ENCODE measurements at regions not wholly inside any gene's neighbourhood (a gene's known extent, or its start where the extent isn't known, plus 50 kb on each side); places are given as distances from the start of the nearest gene placed in this dataset.

DNA sequence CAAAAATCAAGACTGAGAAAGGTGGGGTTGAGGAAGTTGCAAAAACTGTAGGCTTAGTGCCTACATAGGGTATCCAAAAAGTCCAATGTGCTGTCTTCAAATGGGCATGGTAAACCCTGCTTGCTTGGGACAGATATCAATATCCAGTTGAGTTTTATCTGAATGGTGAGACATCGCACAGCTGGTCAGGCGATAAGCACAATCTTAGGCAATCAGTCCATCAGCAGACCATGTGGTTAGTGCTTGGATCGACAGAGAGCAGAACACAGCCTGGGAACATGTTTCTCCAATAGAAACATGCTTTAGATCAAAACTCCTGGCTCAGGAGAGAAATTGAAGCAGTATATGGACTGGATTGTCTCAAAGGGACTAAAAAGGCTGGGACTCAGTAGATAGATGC is 151.3 kb upstream of the IPO5 start (continued):
- TF ChIP-seq REST (IDR thresholded peaks at IDR 0.05; ENCODE audit: unreplicated experiment) (no peak), ZNF331 (CRISPR knock-in tag; IDR thresholded peaks at IDR 0.05; ENCODE audit: low read depth) (no peak), CREB1 (CRISPR knock-in tag; IDR thresholded peaks at IDR 0.05; ENCODE audit: low read depth) (no peak), ETS1 (IDR thresholded peaks at IDR 0.05) (no peak), POLR2AphosphoS5 (IDR thresholded peaks at IDR 0.05; ENCODE audit: low read depth) (no peak), EZH2 (IDR thresholded peaks at IDR 0.05; ENCODE audit: low read depth, unreplicated experiment) (no peak), STAT1 (IDR thresholded peaks at IDR 0.05; ENCODE audit: unreplicated experiment) (no peak)
- TF ChIP-seq, protein P1, sequence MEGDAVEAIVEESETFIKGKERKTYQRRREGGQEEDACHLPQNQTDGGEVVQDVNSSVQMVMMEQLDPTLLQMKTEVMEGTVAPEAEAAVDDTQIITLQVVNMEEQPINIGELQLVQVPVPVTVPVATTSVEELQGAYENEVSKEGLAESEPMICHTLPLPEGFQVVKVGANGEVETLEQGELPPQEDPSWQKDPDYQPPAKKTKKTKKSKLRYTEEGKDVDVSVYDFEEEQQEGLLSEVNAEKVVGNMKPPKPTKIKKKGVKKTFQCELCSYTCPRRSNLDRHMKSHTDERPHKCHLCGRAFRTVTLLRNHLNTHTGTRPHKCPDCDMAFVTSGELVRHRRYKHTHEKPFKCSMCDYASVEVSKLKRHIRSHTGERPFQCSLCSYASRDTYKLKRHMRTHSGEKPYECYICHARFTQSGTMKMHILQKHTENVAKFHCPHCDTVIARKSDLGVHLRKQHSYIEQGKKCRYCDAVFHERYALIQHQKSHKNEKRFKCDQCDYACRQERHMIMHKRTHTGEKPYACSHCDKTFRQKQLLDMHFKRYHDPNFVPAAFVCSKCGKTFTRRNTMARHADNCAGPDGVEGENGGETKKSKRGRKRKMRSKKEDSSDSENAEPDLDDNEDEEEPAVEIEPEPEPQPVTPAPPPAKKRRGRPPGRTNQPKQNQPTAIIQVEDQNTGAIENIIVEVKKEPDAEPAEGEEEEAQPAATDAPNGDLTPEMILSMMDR (conservative IDR thresholded peaks at IDR 0.05; ENCODE audit: low read depth in 2 of 2): no peak

GRCh38 chr13:97809576-97809975 is 143.9 kb upstream of the IPO5 start:
- no peak overlapping the region for H3K27ac ChIP-seq (ENCODE audit: low read depth)
- H3K36me3 ChIP-seq (ENCODE audit: insufficient read depth): no peaks in the 10 kb centered on the region
- no peaks in the 10 kb centered on the region for H3K27me3 ChIP-seq (ENCODE audit: insufficient read depth)
- no peaks in the 10 kb centered on the region for H3K36me3 Mint-ChIP-seq (ENCODE audit: low read depth)
- H3K9me3 Mint-ChIP-seq: no peaks in the 10 kb centered on the region; the same call in 2 of the 3 replicates
- H3K27me3 Mint-ChIP-seq (ENCODE audit: insufficient read depth, low read depth, poor library complexity): no peaks in the 10 kb centered on the region
- no peak overlapping the region for H2AFZ ChIP-seq
- no peak for ATAC-seq
- no peaks in the 10 kb centered on the region for H3K79me2 ChIP-seq (replicated peaks; ENCODE audit: insufficient read depth)
- no peaks in the 10 kb centered on the region for H3K4me1 Mint-ChIP-seq
- H3K4me2 ChIP-seq: no peak overlapping the region
- no peaks in the 10 kb centered on the region for H3K4me1 ChIP-seq (ENCODE audit: insufficient read depth)
- H3K27ac Mint-ChIP-seq: no peak overlapping the region
- no peaks in the 10 kb centered on the region for H4K20me1 ChIP-seq (replicated peaks; ENCODE audit: insufficient read depth)
- no peaks in the 10 kb centered on the region for H3F3A ChIP-seq (replicated peaks; ENCODE audit: low read depth)
- H3K9me2 ChIP-seq (ENCODE audit: insufficient read depth): no peaks in the 10 kb centered on the region
- no peak for DNase-seq (ENCODE audit: low spot score)
- H3K4me3 Mint-ChIP-seq: no peak overlapping the region
- H3K4me3 ChIP-seq: no peak overlapping the region
- TF ChIP-seq EZH2 (IDR thresholded peaks at IDR 0.05; ENCODE audit: low read depth, unreplicated experiment): no peak
- no peak for TF ChIP-seq ZNF462 (CRISPR knock-in tag; IDR thresholded peaks at IDR 0.05)
- TF ChIP-seq ETS1 (IDR thresholded peaks at IDR 0.05): no peak
- no peak for TF ChIP-seq STAT1 (IDR thresholded peaks at IDR 0.05; ENCODE audit: unreplicated experiment)
- no peak for TF ChIP-seq EZH2phosphoT487 (IDR thresholded peaks at IDR 0.05; ENCODE audit: unreplicated experiment)
